Effector memory CD8-positive, alpha-beta T cell (primary cell): ENCODE measurements at regions not wholly inside any gene's neighbourhood (a gene's known extent, or its start where the extent isn't known, plus 50 kb on each side); places are given as distances from the start of the nearest gene placed in this dataset.

Experiments
- ATAC-seq: fragments of 150-1000 bp; cut with Tn5 transposase; replicated peaks from 2 replicates; pipeline ENCODE4 v1.10.0; 2021; ENCODE audit warnings: mild to moderate bottlenecking, moderate library complexity
- DNase-seq, 3 experiments: peaks; one replicate each; pipeline ENCODE4 v3.0.0; 2021
- H3K27ac Mint-ChIP-seq, 2 donors: one replicate each; pipeline ENCODE4 v1.8.0; 2022; ENCODE audit warnings: mild to moderate bottlenecking in 2 of 2, mixed read lengths in 2 of 2, moderate library complexity in 2 of 2
- H3K27me3 Mint-ChIP-seq, 2 donors: one replicate each; pipeline ENCODE4 v1.8.0; 2022; ENCODE audit warnings: mixed read lengths in 2 of 2
- H3K36me3 Mint-ChIP-seq: one replicate; pipeline ENCODE4 v1.8.0; 2022; ENCODE audit warnings: mild to moderate bottlenecking, moderate library complexity, mixed read lengths; ENCODE audit not compliant: insufficient read depth
- H3K4me1 Mint-ChIP-seq, 2 donors: one replicate each; pipeline ENCODE4 v1.8.0; 2022; ENCODE audit warnings: low read depth in 2 of 2, mixed read lengths in 2 of 2
- H3K4me3 Mint-ChIP-seq, 2 donors: one replicate each; pipeline ENCODE4 v1.8.0; 2022; ENCODE audit warnings: mild to moderate bottlenecking in 2 of 2, mixed read lengths in 2 of 2, moderate library complexity in 2 of 2
- H3K9me3 Mint-ChIP-seq, 2 donors: one replicate each; pipeline ENCODE4 v1.8.0; 2022; ENCODE audit warnings: mixed read lengths in 2 of 2

- Mint-ChIP-seq H3K27ac (no peak overlapping the region), H3K36me3 (no peaks in the 10 kb centered on the region), H3K9me3 (no peaks in the 10 kb centered on the region), H3K27me3 (no peaks in the 10 kb centered on the region), H3K4me1 (no peaks in the 10 kb centered on the region), H3K4me3 (no peak overlapping the region)
- DNase-seq = no peak
- ATAC-seq = no peak
Measured at GRCh38 chr13:84049443-84050219, 167.4 kb upstream of the SLITRK1 start.

- H3K27me3 Mint-ChIP-seq = no peaks in the 10 kb centered on the region
- H3K9me3 Mint-ChIP-seq = no peaks in the 10 kb centered on the region
- no peaks in the 10 kb centered on the region for H3K4me1 Mint-ChIP-seq
- H3K27ac Mint-ChIP-seq = no peak overlapping the region
- ATAC-seq (no peak), DNase-seq (no peak)
- no peak overlapping the region for H3K4me3 Mint-ChIP-seq
- H3K36me3 Mint-ChIP-seq = no peaks in the 10 kb centered on the region
Measured at GRCh38 chr13:84044805-84045204, 162.5 kb upstream of the SLITRK1 start.

- peak; percentile 22 for ATAC-seq
- no peak overlapping the region for H3K4me3 Mint-ChIP-seq
Measured at GRCh38 chr13:84038001-84038400, 155.7 kb upstream of the SLITRK1 start.

GRCh38 chr13:84032116-84032515 is 149.8 kb upstream of the SLITRK1 start:
- H3K36me3 Mint-ChIP-seq = no peaks in the 10 kb centered on the region
- no peak overlapping the region for H3K4me3 Mint-ChIP-seq
- ATAC-seq = no peak
- H3K4me1 Mint-ChIP-seq = peaks cover 0 to 2% of the 10 kb centered on the region in 2 donors
- H3K9me3 Mint-ChIP-seq = no peaks in the 10 kb centered on the region
- DNase-seq = no peak
- no peak overlapping the region for H3K27ac Mint-ChIP-seq
- H3K27me3 Mint-ChIP-seq = no peaks in the 10 kb centered on the region

More at GRCh38 chr13:84038001-84038400, 155.7 kb upstream of the SLITRK1 start:
- Mint-ChIP-seq H3K27ac (no peak overlapping the region), H3K36me3 (no peaks in the 10 kb centered on the region), H3K4me1 (peaks cover 4 to 7% of the 10 kb centered on the region in 2 donors), H3K9me3 (no peaks in the 10 kb centered on the region), H3K27me3 (no peaks in the 10 kb centered on the region)
- no peak for DNase-seq

GRCh38 chr13:84031120-84031519 is 148.8 kb upstream of the SLITRK1 start:
- Mint-ChIP-seq H3K27me3 (no peaks in the 10 kb centered on the region), H3K9me3 (no peaks in the 10 kb centered on the region), H3K36me3 (no peaks in the 10 kb centered on the region), H3K4me3 (no peak overlapping the region), H3K4me1 (peaks cover 0 to 2% of the 10 kb centered on the region in 2 donors), H3K27ac (no peak overlapping the region)
- no peak for ATAC-seq
- DNase-seq = no peak

GRCh38 chr13:84029396-84029795 is 147.1 kb upstream of the SLITRK1 start:
- Mint-ChIP-seq H3K27ac (no peak overlapping the region), H3K9me3 (no peaks in the 10 kb centered on the region), H3K36me3 (no peaks in the 10 kb centered on the region), H3K4me3 (no peak overlapping the region), H3K27me3 (no peaks in the 10 kb centered on the region), H3K4me1 (peaks cover 0 to 2% of the 10 kb centered on the region in 2 donors)
- no peak for DNase-seq
- no peak for ATAC-seq

GRCh38 chr13:84025824-84026223 is 143.6 kb upstream of the SLITRK1 start:
- DNase-seq (no peak), ATAC-seq (no peak)
- Mint-ChIP-seq H3K27ac (no peak overlapping the region), H3K4me3 (no peak overlapping the region), H3K9me3 (no peaks in the 10 kb centered on the region), H3K36me3 (no peaks in the 10 kb centered on the region), H3K4me1 (peaks cover 0 to 2% of the 10 kb centered on the region in 2 donors), H3K27me3 (no peaks in the 10 kb centered on the region)

GRCh38 chr13:83996415-83996814 is 114.1 kb upstream of the SLITRK1 start:
- Mint-ChIP-seq H3K4me3 (no peak overlapping the region), H3K27ac (no peak overlapping the region), H3K9me3 (no peaks in the 10 kb centered on the region), H3K36me3 (no peaks in the 10 kb centered on the region), H3K27me3 (no peaks in the 10 kb centered on the region), H3K4me1 (no peaks in the 10 kb centered on the region)
- ATAC-seq (no peak), DNase-seq (no peak)

- H3K4me3 Mint-ChIP-seq = no peak overlapping the region
- H3K9me3 Mint-ChIP-seq = no peaks in the 10 kb centered on the region
- H3K27ac Mint-ChIP-seq = no peak overlapping the region
- no peak for ATAC-seq
- H3K36me3 Mint-ChIP-seq = no peaks in the 10 kb centered on the region
- no peaks in the 10 kb centered on the region for H3K27me3 Mint-ChIP-seq
- DNase-seq = no peak
- H3K4me1 Mint-ChIP-seq = no peaks in the 10 kb centered on the region
Measured at GRCh38 chr13:83995930-83996329, 113.7 kb upstream of the SLITRK1 start.

- H3K9me3 Mint-ChIP-seq = no peaks in the 10 kb centered on the region
- DNase-seq (no peak), ATAC-seq (no peak)
- no peaks in the 10 kb centered on the region for H3K27me3 Mint-ChIP-seq
- no peaks in the 10 kb centered on the region for H3K36me3 Mint-ChIP-seq
- no peak overlapping the region for H3K4me3 Mint-ChIP-seq
- no peak overlapping the region for H3K27ac Mint-ChIP-seq
- no peaks in the 10 kb centered on the region for H3K4me1 Mint-ChIP-seq
Measured at GRCh38 chr13:83992566-83993358, 110.5 kb upstream of the SLITRK1 start.

- Mint-ChIP-seq H3K9me3 (no peaks in the 10 kb centered on the region), H3K4me1 (peaks cover 3 to 12% of the 10 kb centered on the region in 2 donors), H3K27me3 (peaks cover 0 to 9% of the 10 kb centered on the region in 2 donors), H3K4me3 (no peak overlapping the region), H3K27ac (no peak overlapping the region), H3K36me3 (no peaks in the 10 kb centered on the region)
- ATAC-seq (no peak), DNase-seq (no peak)
Measured at GRCh38 chr13:83987394-83987793, 105.1 kb upstream of the SLITRK1 start.

- no peaks in the 10 kb centered on the region for H3K36me3 Mint-ChIP-seq
- no peak for ATAC-seq
- DNase-seq = no peak
- H3K9me3 Mint-ChIP-seq = no peaks in the 10 kb centered on the region
- peaks cover 0 to 9% of the 10 kb centered on the region in 2 donors for H3K27me3 Mint-ChIP-seq
- H3K4me3 Mint-ChIP-seq = no peak overlapping the region
- H3K27ac Mint-ChIP-seq = no peak overlapping the region
- H3K4me1 Mint-ChIP-seq = peaks cover 3 to 15% of the 10 kb centered on the region in 2 donors
Measured at GRCh38 chr13:83984793-83985192, 102.5 kb upstream of the SLITRK1 start.

- Mint-ChIP-seq H3K9me3 (no peaks in the 10 kb centered on the region), H3K4me1 (peaks cover 17 to 32% of the 10 kb centered on the region in 2 donors), H3K27ac (no peak overlapping the region), H3K27me3 (peaks cover 0 to 11% of the 10 kb centered on the region in 2 donors), H3K36me3 (no peaks in the 10 kb centered on the region), H3K4me3 (no peak overlapping the region)
- DNase-seq (no peak), ATAC-seq (no peak)
Measured at GRCh38 chr13:83980331-83980730, 98.1 kb upstream of the SLITRK1 start.

GRCh38 chr13:83975655-83976165 is 93.4 kb upstream of the SLITRK1 start:
- peak; percentile 72 for ATAC-seq
- peak overlapping the region in 1 of 2 donors; percentile 42 for H3K27ac Mint-ChIP-seq
- no peaks in the 10 kb centered on the region for H3K36me3 Mint-ChIP-seq
- no peak for DNase-seq
- H3K4me3 Mint-ChIP-seq = peak overlapping the region; percentile 7 to 43
- no peaks in the 10 kb centered on the region for H3K9me3 Mint-ChIP-seq
- peaks cover 19 to 26% of the 10 kb centered on the region in 2 donors for H3K4me1 Mint-ChIP-seq
- H3K27me3 Mint-ChIP-seq = peaks cover 0 to 7% of the 10 kb centered on the region in 2 donors
